ENCODE measurements at regions not wholly inside any gene's neighbourhood (a gene's known extent, or its start where the extent isn't known, plus 50 kb on each side); places are given as distances from the start of the nearest gene placed in this dataset.

DNA sequence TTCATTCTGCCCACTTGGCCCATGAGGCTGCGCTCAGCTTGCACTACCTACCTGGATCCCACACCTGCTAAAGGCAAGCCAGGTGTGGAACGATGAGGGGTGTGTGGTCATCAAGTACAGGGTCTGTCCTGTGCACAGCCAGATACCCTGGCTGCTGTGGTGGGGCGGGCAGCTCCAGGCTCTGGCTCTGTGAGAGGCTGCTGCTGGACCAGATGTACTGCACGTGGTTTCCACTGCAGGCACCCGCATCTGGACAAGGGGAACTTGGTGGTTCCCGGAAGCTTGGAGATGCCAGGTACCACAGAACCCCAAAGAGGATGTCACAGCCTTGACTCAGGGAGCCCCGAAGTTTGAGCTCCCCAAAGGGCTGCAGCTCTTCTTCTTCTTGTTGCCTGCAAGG, 68.1 kb upstream of the ZNF804A start:
- intact Hi-C loops (cut with DNase I): no loop called here
- Histone ChIP-seq H3K27me3 (no peaks in the 10 kb centered on the region), H3K4me1 (no peaks in the 10 kb centered on the region), H3K9me3 (peaks cover 7% of the 10 kb centered on the region), H3K36me3 (no peaks in the 10 kb centered on the region), H3K27ac (no peak overlapping the region), H3K4me3 (no peak overlapping the region)
- TF ChIP-seq, protein P1, sequence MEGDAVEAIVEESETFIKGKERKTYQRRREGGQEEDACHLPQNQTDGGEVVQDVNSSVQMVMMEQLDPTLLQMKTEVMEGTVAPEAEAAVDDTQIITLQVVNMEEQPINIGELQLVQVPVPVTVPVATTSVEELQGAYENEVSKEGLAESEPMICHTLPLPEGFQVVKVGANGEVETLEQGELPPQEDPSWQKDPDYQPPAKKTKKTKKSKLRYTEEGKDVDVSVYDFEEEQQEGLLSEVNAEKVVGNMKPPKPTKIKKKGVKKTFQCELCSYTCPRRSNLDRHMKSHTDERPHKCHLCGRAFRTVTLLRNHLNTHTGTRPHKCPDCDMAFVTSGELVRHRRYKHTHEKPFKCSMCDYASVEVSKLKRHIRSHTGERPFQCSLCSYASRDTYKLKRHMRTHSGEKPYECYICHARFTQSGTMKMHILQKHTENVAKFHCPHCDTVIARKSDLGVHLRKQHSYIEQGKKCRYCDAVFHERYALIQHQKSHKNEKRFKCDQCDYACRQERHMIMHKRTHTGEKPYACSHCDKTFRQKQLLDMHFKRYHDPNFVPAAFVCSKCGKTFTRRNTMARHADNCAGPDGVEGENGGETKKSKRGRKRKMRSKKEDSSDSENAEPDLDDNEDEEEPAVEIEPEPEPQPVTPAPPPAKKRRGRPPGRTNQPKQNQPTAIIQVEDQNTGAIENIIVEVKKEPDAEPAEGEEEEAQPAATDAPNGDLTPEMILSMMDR (IDR thresholded peaks at IDR 0.05): no peak
- TF ChIP-seq POLR2A (IDR thresholded peaks at IDR 0.05) (no peak), POLR2AphosphoS5 (IDR thresholded peaks at IDR 0.05; ENCODE audit: insufficient read depth in 1 of 2, low read depth in 1 of 2) (no peak)
- no peak for DNase-seq (ENCODE audit: extremely low spot score in 2 of 2)

DNA sequence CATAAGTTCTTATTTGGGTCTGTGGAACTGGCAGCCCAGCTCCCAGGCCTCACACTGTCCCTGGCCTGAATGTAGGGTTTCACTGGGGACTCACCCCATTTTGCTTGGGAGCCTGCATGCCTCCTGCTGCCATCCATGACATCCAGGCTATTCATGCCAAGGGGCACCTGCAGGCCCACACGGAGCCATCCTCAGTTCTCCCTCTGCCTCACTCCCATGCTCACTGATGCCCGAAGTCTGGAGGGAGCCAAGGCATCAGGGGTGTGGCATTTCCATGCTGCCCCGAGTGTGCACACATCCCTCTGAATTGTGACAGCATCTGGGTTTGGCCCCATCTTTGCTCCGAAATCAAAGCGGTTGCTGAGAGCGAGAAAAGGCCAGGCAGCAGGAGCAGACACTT, 67.4 kb upstream of the ZNF804A start:
- Histone ChIP-seq H3K4me3 (no peak overlapping the region), H3K4me1 (no peaks in the 10 kb centered on the region), H3K27me3 (no peaks in the 10 kb centered on the region), H3K27ac (no peak overlapping the region), H3K36me3 (no peaks in the 10 kb centered on the region), H3K9me3 (peaks cover 7% of the 10 kb centered on the region)
- DNase-seq (ENCODE audit: extremely low spot score in 2 of 2): no peak
- TF ChIP-seq, protein P1 (IDR thresholded peaks at IDR 0.05): no peak
- TF ChIP-seq POLR2AphosphoS5 (IDR thresholded peaks at IDR 0.05; ENCODE audit: insufficient read depth in 1 of 2, low read depth in 1 of 2) (no peak), POLR2A (IDR thresholded peaks at IDR 0.05) (no peak)
- intact Hi-C loops (cut with DNase I): no loop called here

- TF ChIP-seq POLR2AphosphoS5 (IDR thresholded peaks at IDR 0.05; ENCODE audit: insufficient read depth in 1 of 2, low read depth in 1 of 2) (no peak), POLR2A (IDR thresholded peaks at IDR 0.05) (no peak)
- TF ChIP-seq, protein P1 (IDR thresholded peaks at IDR 0.05): no peak
- no peak overlapping the region for H3K27ac ChIP-seq
- H3K4me1 ChIP-seq: no peaks in the 10 kb centered on the region
- H3K36me3 ChIP-seq: no peaks in the 10 kb centered on the region
- H3K4me3 ChIP-seq: no peak overlapping the region
- peaks cover 7% of the 10 kb centered on the region for H3K9me3 ChIP-seq
- no peak for DNase-seq (ENCODE audit: extremely low spot score in 2 of 2)
- intact Hi-C loops (cut with DNase I): no loop called here
- no peaks in the 10 kb centered on the region for H3K27me3 ChIP-seq
Measured at GRCh38 chr2:184532551-184532950, 65.8 kb upstream of the ZNF804A start.

GRCh38 chr2:184534986-184535385, 63.3 kb upstream of the ZNF804A start:
- TF ChIP-seq POLR2A (IDR thresholded peaks at IDR 0.05): no peak
- TF ChIP-seq POLR2AphosphoS5 (IDR thresholded peaks at IDR 0.05; ENCODE audit: insufficient read depth in 1 of 2, low read depth in 1 of 2): no peak
- TF ChIP-seq, protein P1 (IDR thresholded peaks at IDR 0.05): no peak
- intact Hi-C loops (cut with DNase I): no loop called here

DNA sequence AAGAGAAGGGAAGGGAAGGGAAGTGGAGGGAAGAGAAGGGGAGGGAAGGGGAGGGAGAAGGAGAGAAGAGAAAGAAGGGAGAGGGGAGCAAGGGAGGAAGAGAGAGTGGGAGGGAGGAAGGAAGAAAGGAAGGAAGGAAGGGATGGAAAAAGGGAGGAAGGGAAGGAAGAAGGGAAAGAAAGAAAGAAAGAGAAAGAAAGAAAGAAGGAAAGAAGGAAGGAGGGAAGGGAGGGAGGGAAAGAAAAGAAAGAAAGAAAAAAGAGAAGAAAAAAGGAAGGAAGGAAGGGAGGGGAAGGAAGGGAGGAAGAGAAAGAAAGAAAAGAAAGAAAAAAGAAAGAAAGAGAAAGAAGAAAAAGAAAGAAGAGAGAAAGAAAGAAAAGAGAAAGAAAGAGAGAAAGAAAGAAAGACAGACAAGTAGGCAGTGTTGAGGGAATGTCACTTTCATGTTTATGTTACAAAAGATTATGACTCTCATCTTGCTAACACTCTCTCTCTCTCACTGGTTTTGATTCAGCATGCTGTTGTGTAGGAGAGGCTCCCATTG, 58.0 kb upstream of the ZNF804A start:
- H3K9me3 ChIP-seq: no peaks in the 10 kb centered on the region
- no peaks in the 10 kb centered on the region for H3K36me3 ChIP-seq
- H3K27me3 ChIP-seq: no peaks in the 10 kb centered on the region
- TF ChIP-seq, protein P1 (IDR thresholded peaks at IDR 0.05): no peak
- no peak for TF ChIP-seq POLR2AphosphoS5 (IDR thresholded peaks at IDR 0.05; ENCODE audit: insufficient read depth in 1 of 2, low read depth in 1 of 2)
- TF ChIP-seq POLR2A (IDR thresholded peaks at IDR 0.05): no peak
- DNase-seq (ENCODE audit: extremely low spot score in 2 of 2): no peak
- no peaks in the 10 kb centered on the region for H3K4me1 ChIP-seq
- no peak overlapping the region for H3K4me3 ChIP-seq
- intact Hi-C loops (cut with DNase I): no loop called here
- no peak overlapping the region for H3K27ac ChIP-seq

More at GRCh38 chr2:184534986-184535385, 63.3 kb upstream of the ZNF804A start:
- no peaks in the 10 kb centered on the region for H3K27me3 ChIP-seq
- no peaks in the 10 kb centered on the region for H3K9me3 ChIP-seq
- no peak for DNase-seq (ENCODE audit: extremely low spot score in 2 of 2)
- H3K4me1 ChIP-seq: no peaks in the 10 kb centered on the region
- H3K27ac ChIP-seq: no peak overlapping the region
- H3K4me3 ChIP-seq: no peak overlapping the region
- H3K36me3 ChIP-seq: no peaks in the 10 kb centered on the region

Data from vagina (tissue), 2 donors.